GM12874 (cell line): ENCODE measurements at regions not wholly inside any gene's neighbourhood (a gene's known extent, or its start where the extent isn't known, plus 50 kb on each side); places are given as distances from the start of the nearest gene placed in this dataset.

Source experiments
- TF ChIP-seq, protein P1 (sequence below): IDR thresholded peaks from 2 replicates; pipeline ENCODE4 v1.5.1; 2011; ENCODE audit warnings: low read depth, mild to moderate bottlenecking, control low read depth, low read length, moderate library complexity; ENCODE audit not compliant: insufficient read depth

- TF ChIP-seq, protein P1, sequence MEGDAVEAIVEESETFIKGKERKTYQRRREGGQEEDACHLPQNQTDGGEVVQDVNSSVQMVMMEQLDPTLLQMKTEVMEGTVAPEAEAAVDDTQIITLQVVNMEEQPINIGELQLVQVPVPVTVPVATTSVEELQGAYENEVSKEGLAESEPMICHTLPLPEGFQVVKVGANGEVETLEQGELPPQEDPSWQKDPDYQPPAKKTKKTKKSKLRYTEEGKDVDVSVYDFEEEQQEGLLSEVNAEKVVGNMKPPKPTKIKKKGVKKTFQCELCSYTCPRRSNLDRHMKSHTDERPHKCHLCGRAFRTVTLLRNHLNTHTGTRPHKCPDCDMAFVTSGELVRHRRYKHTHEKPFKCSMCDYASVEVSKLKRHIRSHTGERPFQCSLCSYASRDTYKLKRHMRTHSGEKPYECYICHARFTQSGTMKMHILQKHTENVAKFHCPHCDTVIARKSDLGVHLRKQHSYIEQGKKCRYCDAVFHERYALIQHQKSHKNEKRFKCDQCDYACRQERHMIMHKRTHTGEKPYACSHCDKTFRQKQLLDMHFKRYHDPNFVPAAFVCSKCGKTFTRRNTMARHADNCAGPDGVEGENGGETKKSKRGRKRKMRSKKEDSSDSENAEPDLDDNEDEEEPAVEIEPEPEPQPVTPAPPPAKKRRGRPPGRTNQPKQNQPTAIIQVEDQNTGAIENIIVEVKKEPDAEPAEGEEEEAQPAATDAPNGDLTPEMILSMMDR, result no peak
Observed at GRCh38 chr16:85276721-85277120, 164.4 kb upstream of the CIBAR2 start.

DNA sequence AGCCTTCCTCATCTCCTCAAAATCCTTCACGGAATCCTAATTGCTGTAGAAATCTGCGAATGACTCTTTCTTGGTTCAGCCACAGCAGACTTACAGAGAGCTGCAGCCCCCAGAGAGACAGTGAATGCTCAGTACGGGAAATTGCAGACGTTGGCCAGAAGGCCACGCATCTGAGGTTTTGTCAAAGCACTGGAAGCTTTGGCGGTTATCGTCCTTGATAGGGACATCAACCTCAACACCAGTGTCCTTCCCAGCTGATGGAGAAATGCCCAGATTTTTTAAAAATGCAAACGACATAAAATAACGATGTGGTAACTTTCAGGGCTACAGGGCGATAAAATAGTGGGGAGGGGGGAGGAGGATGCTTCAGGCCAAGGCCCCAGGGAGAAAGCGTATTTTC lies 166.6 kb upstream of the CIBAR2 start:
- TF ChIP-seq, protein P1, result no peak

GRCh38 chr16:85279402-85279801 lies 167.1 kb upstream of the CIBAR2 start:
- TF ChIP-seq, protein P1, result no peak

DNA sequence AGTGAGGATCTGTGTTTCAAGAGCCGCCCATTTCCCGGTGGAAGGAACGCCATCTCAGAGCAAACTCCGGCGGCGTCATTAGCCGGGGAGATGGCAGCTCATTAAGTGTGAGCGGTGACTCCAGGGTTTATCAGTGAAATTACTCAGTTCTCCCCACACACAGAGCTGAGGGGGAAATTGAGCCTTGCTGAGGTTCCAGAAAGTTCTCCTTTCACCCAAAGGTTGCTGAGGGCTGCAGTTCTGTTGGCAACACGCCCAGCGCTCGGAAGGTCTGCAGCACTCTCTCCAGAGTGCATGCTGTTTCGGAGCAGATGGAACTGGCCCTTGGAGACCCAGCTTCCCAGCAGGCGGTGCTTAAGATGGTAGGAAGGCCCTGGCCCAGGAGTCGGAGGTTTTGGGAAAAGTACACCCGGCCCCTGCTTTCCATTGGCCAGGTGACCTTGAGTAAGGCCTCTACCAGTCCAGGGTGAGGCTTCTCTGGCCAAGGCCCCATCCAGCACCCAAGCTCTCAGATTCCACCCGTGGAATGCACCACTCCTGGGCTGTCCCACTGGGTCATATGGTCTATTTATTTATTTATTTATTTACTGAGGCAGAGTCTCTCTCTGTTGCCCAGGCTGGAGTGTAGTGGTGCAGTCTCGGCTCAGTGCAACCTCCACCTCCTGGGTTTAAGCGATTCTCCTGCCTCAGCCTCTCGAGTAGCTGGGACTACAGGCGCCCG lies 167.7 kb upstream of the CIBAR2 start:
- TF ChIP-seq, protein P1, result no peak

GRCh38 chr16:85281181-85281580 lies 168.9 kb upstream of the CIBAR2 start:
- TF ChIP-seq, protein P1, result no peak

- TF ChIP-seq, protein P1, result no peak
Observed at GRCh38 chr16:85282842-85283241, 170.6 kb upstream of the CIBAR2 start.

GRCh38 chr16:85283305-85284050 lies 171.2 kb upstream of the CIBAR2 start:
- TF ChIP-seq, protein P1, result no peak
